MM.1S (cell line): ENCODE measurements at regions not wholly inside any gene's neighbourhood (a gene's known extent, or its start where the extent isn't known, plus 50 kb on each side); places are given as distances from the start of the nearest gene placed in this dataset.

Experiments used
- CTCF ChIP-seq: fragments of 300-600 bp; sonication (generic); IDR thresholded peaks from 2 replicates; pipeline ENCODE4 v1.5.1; 2016; ENCODE audit warnings: antibody characterized with exemption, low read length, mixed read lengths
- EZH2 ChIP-seq: fragments of 300-600 bp; sonication (generic); optimal IDR thresholded peaks from 2 replicates; pipeline ENCODE3; 2017; ENCODE audit warnings: low read depth, mild to moderate bottlenecking, antibody characterized with exemption, low read length, mixed read lengths
- EZH2phosphoT487 ChIP-seq: fragments of 300-600 bp; sonication (generic); IDR thresholded peaks from 2 replicates; pipeline ENCODE4 v1.6.1; 2018; ENCODE audit warnings: antibody characterized with exemption, low read length

GRCh38 chr3:186442162-186442561 lies 80.1 kb upstream of the DGKG start:
- TF ChIP-seq CTCF = no peak
- no peak for TF ChIP-seq EZH2
- TF ChIP-seq EZH2phosphoT487 = no peak
